Stimulated activated naive B cell treated with anti-CD40 and anti-IgM and Interleukin-4, amounts not matched to agents 10 μg/mL and 1 μg/mL and 100 μg/mL, for 72 hours (primary cell): ENCODE measurements at regions not wholly inside any gene's neighbourhood (a gene's known extent, or its start where the extent isn't known, plus 50 kb on each side); places are given as distances from the start of the nearest gene placed in this dataset.
"Not testable (repeated sequence)": the region's sequence is repeated elsewhere in the genome, so short reads cannot be mapped to it uniquely, and the experiment has no call there.

ENCODE experiments used
- ATAC-seq, 2 donors: fragments of 150-1000 bp; cut with Tn5 transposase; replicated peaks; 2 replicates each; pipeline ENCODE4 v1.10.0; 2021; ENCODE audit warnings: moderate library complexity in 1 of 2
- DNase-seq: peaks from one replicate; pipeline ENCODE4 v3.0.0; 2021
- H3K27ac Mint-ChIP-seq: one replicate; pipeline ENCODE4 v1.8.0; 2022; ENCODE audit warnings: mild to moderate bottlenecking, mixed read lengths
- H3K27me3 Mint-ChIP-seq, 2 donors: one replicate each; pipeline ENCODE4 v1.8.0; 2022; ENCODE audit warnings: mixed read lengths in 2 of 2
- H3K36me3 Mint-ChIP-seq, 2 donors: one replicate each; pipeline ENCODE4 v1.8.0; 2022; ENCODE audit warnings: mixed read lengths in 2 of 2, mild to moderate bottlenecking in 1 of 2
- H3K4me1 Mint-ChIP-seq, 2 donors: one replicate each; pipeline ENCODE4 v1.8.0; 2022; ENCODE audit warnings: mixed read lengths in 2 of 2, mild to moderate bottlenecking in 1 of 2
- H3K4me3 Mint-ChIP-seq, 2 donors: one replicate each; pipeline ENCODE4 v1.8.0; 2022; ENCODE audit warnings: mild to moderate bottlenecking in 2 of 2, mixed read lengths in 2 of 2, moderate library complexity in 1 of 2
- H3K9me3 Mint-ChIP-seq, 2 donors: one replicate each; pipeline ENCODE4 v1.8.0; 2022; ENCODE audit warnings: mixed read lengths in 2 of 2, mild to moderate bottlenecking in 1 of 2

- H3K4me1 Mint-ChIP-seq = no peaks in the 10 kb centered on the region
- no peaks in the 10 kb centered on the region for H3K9me3 Mint-ChIP-seq
- no peak overlapping the region for H3K27ac Mint-ChIP-seq
- H3K36me3 Mint-ChIP-seq = no peaks in the 10 kb centered on the region
- peaks cover 0 to 7% of the 10 kb centered on the region in 2 donors for H3K27me3 Mint-ChIP-seq
- no peak for ATAC-seq
- no peak overlapping the region for H3K4me3 Mint-ChIP-seq
- DNase-seq = no peak
Observed at GRCh38 chr10:9126728-9127127, 1072.2 kb downstream of the GATA3 start.

GRCh38 chr10:9137368-9137767 lies 1082.9 kb downstream of the GATA3 start:
- H3K27me3 Mint-ChIP-seq = peaks cover 3 to 6% of the 10 kb centered on the region in 2 donors
- peaks cover 0 to 2% of the 10 kb centered on the region in 2 donors for H3K9me3 Mint-ChIP-seq
- no peak overlapping the region for H3K27ac Mint-ChIP-seq
- H3K36me3 Mint-ChIP-seq = no peaks in the 10 kb centered on the region
- no peak overlapping the region for H3K4me3 Mint-ChIP-seq
- ATAC-seq (no peak), DNase-seq (no peak)
- no peaks in the 10 kb centered on the region for H3K4me1 Mint-ChIP-seq

- ATAC-seq, H3K27ac Mint-ChIP-seq, H3K4me1 Mint-ChIP-seq, H3K27me3 Mint-ChIP-seq, H3K36me3 Mint-ChIP-seq, H3K4me3 Mint-ChIP-seq, H3K9me3 Mint-ChIP-seq, DNase-seq: not testable (repeated sequence)
Observed at GRCh38 chr10:9138829-9139228, 1084.3 kb downstream of the GATA3 start.

GRCh38 chr10:9140373-9140772 lies 1085.9 kb downstream of the GATA3 start:
- H3K36me3 Mint-ChIP-seq = no peaks in the 10 kb centered on the region
- no peak overlapping the region for H3K27ac Mint-ChIP-seq
- ATAC-seq = no peak
- no peak overlapping the region for H3K4me3 Mint-ChIP-seq
- H3K27me3 Mint-ChIP-seq = peaks cover 0 to 6% of the 10 kb centered on the region in 2 donors
- no peak for DNase-seq
- H3K9me3 Mint-ChIP-seq = peaks cover under 1 to 2% of the 10 kb centered on the region in 2 donors
- no peaks in the 10 kb centered on the region for H3K4me1 Mint-ChIP-seq

- Mint-ChIP-seq H3K27ac (no peak overlapping the region), H3K9me3 (peaks cover 4% of the 10 kb centered on the region in 2 donors), H3K27me3 (no peaks in the 10 kb centered on the region), H3K36me3 (no peaks in the 10 kb centered on the region), H3K4me3 (no peak overlapping the region), H3K4me1 (no peaks in the 10 kb centered on the region)
- DNase-seq (no peak), ATAC-seq (no peak)
Observed at GRCh38 chr10:9147475-9147874, 1093.0 kb downstream of the GATA3 start.

GRCh38 chr10:9149134-9149533 lies 1094.6 kb downstream of the GATA3 start:
- Mint-ChIP-seq H3K27me3 (no peaks in the 10 kb centered on the region), H3K9me3 (peaks cover 4% of the 10 kb centered on the region in 2 donors), H3K36me3 (no peaks in the 10 kb centered on the region), H3K4me3 (no peak overlapping the region), H3K4me1 (no peaks in the 10 kb centered on the region), H3K27ac (no peak overlapping the region)
- DNase-seq (no peak), ATAC-seq (no peak)

GRCh38 chr10:9153057-9153456 lies 1098.6 kb downstream of the GATA3 start:
- not testable (repeated sequence) for H3K4me3 Mint-ChIP-seq, H3K9me3 Mint-ChIP-seq, DNase-seq, H3K36me3 Mint-ChIP-seq, H3K27me3 Mint-ChIP-seq, H3K27ac Mint-ChIP-seq, ATAC-seq, H3K4me1 Mint-ChIP-seq

- Mint-ChIP-seq H3K36me3 (no peaks in the 10 kb centered on the region), H3K9me3 (peaks cover 5 to 7% of the 10 kb centered on the region in 2 donors), H3K27ac (no peak overlapping the region), H3K27me3 (peaks cover 0 to 5% of the 10 kb centered on the region in 2 donors), H3K4me1 (no peaks in the 10 kb centered on the region), H3K4me3 (no peak overlapping the region)
- no peak for DNase-seq
- no peak for ATAC-seq
Observed at GRCh38 chr10:9157656-9158055, 1103.2 kb downstream of the GATA3 start.

- H3K36me3 Mint-ChIP-seq = no peaks in the 10 kb centered on the region
- H3K9me3 Mint-ChIP-seq = peaks cover 5 to 11% of the 10 kb centered on the region in 2 donors
- ATAC-seq (no peak), DNase-seq (no peak)
- no peak overlapping the region for H3K4me3 Mint-ChIP-seq
- H3K4me1 Mint-ChIP-seq = no peaks in the 10 kb centered on the region
- H3K27ac Mint-ChIP-seq = no peak overlapping the region
- peaks cover 0 to 5% of the 10 kb centered on the region in 2 donors for H3K27me3 Mint-ChIP-seq
Observed at GRCh38 chr10:9158675-9159074, 1104.2 kb downstream of the GATA3 start.

- H3K27me3 Mint-ChIP-seq = peaks cover 0 to 5% of the 10 kb centered on the region in 2 donors
- ATAC-seq = no peak
- DNase-seq = no peak
- H3K4me1 Mint-ChIP-seq = no peaks in the 10 kb centered on the region
- peaks cover 5 to 11% of the 10 kb centered on the region in 2 donors for H3K9me3 Mint-ChIP-seq
- no peak overlapping the region for H3K4me3 Mint-ChIP-seq
- no peaks in the 10 kb centered on the region for H3K36me3 Mint-ChIP-seq
- H3K27ac Mint-ChIP-seq = no peak overlapping the region
Observed at GRCh38 chr10:9160275-9160674, 1105.8 kb downstream of the GATA3 start.

GRCh38 chr10:9163699-9164098 lies 1109.2 kb downstream of the GATA3 start:
- DNase-seq (no peak), ATAC-seq (no peak)
- Mint-ChIP-seq H3K27ac (no peak overlapping the region), H3K4me1 (no peaks in the 10 kb centered on the region), H3K36me3 (no peaks in the 10 kb centered on the region), H3K4me3 (no peak overlapping the region), H3K27me3 (no peaks in the 10 kb centered on the region), H3K9me3 (peaks cover 7 to 11% of the 10 kb centered on the region in 2 donors)

- no peak overlapping the region for H3K27ac Mint-ChIP-seq
Observed at GRCh38 chr10:9166770-9167169, 1112.3 kb downstream of the GATA3 start.

GRCh38 chr10:9172276-9172675 lies 1117.8 kb downstream of the GATA3 start:
- no peak for ATAC-seq
- H3K4me3 Mint-ChIP-seq = no peak overlapping the region
- no peak for DNase-seq
- peaks cover 10 to 13% of the 10 kb centered on the region in 2 donors for H3K9me3 Mint-ChIP-seq
- no peaks in the 10 kb centered on the region for H3K36me3 Mint-ChIP-seq
- peaks cover 0 to 4% of the 10 kb centered on the region in 2 donors for H3K4me1 Mint-ChIP-seq
- no peak overlapping the region for H3K27ac Mint-ChIP-seq
- peaks cover 5 to 14% of the 10 kb centered on the region in 2 donors for H3K27me3 Mint-ChIP-seq

More at GRCh38 chr10:9166770-9167169, 1112.3 kb downstream of the GATA3 start:
- ATAC-seq (no peak), DNase-seq (no peak)
- H3K9me3 Mint-ChIP-seq = peaks cover 2 to 4% of the 10 kb centered on the region in 2 donors
- no peaks in the 10 kb centered on the region for H3K36me3 Mint-ChIP-seq
- H3K4me3 Mint-ChIP-seq = no peak overlapping the region
- H3K27me3 Mint-ChIP-seq = peaks cover 0 to 2% of the 10 kb centered on the region in 2 donors
- no peaks in the 10 kb centered on the region for H3K4me1 Mint-ChIP-seq

- DNase-seq (no peak), ATAC-seq (peak; percentile 34 to 61)
- Mint-ChIP-seq H3K4me3 (no peak overlapping the region), H3K4me1 (peaks cover 0 to 4% of the 10 kb centered on the region in 2 donors), H3K9me3 (peaks cover 10 to 13% of the 10 kb centered on the region in 2 donors), H3K27ac (no peak overlapping the region), H3K36me3 (no peaks in the 10 kb centered on the region), H3K27me3 (peaks cover 5 to 14% of the 10 kb centered on the region in 2 donors)
Observed at GRCh38 chr10:9175200-9175599, 1120.7 kb downstream of the GATA3 start.

GRCh38 chr10:9183197-9183880 lies 1128.9 kb downstream of the GATA3 start:
- DNase-seq, H3K36me3 Mint-ChIP-seq, H3K9me3 Mint-ChIP-seq, H3K27me3 Mint-ChIP-seq, H3K4me3 Mint-ChIP-seq, ATAC-seq, H3K4me1 Mint-ChIP-seq, H3K27ac Mint-ChIP-seq: not testable (repeated sequence)
